B cell (primary cell): ENCODE measurements at regions not wholly inside any gene's neighbourhood (a gene's known extent, or its start where the extent isn't known, plus 50 kb on each side); places are given as distances from the start of the nearest gene placed in this dataset.

Experiments used
- EZH2 ChIP-seq: IDR thresholded peaks from 2 replicates; pipeline ENCODE4 v1.6.1; 2012; ENCODE audit warnings: borderline replicate concordance, low read depth, mild to moderate bottlenecking, moderate library complexity, low read length; ENCODE audit not compliant: insufficient read depth, poor library complexity, severe bottlenecking
- TF ChIP-seq, protein P1 (sequence below): fragments of 200-600 bp; IDR thresholded peaks from one replicate; pipeline ENCODE4 v1.8.0; 2022; ENCODE audit warnings: antibody characterized with exemption, mild to moderate bottlenecking

DNA sequence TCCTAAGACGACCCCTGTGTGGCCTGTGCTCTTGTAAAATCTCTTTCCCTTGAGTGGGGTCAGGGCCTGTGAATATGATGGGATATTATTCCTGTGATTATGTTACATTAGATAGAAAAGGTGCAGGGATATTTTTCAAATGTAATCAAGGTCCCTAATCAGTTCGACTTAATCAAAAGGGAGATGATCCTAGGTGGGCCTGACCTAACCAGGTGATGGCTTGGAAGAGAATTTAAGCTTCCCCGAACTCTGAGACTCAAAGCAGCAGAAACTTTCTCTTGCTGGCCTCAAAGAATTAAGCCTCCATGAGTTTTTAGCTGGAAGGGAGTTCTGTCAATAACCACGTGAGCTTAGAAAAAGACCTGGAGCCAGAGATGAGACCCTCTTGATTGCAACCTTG, 124.7 kb downstream of the MAF start:
- no peak for TF ChIP-seq EZH2
- TF ChIP-seq, protein P1, sequence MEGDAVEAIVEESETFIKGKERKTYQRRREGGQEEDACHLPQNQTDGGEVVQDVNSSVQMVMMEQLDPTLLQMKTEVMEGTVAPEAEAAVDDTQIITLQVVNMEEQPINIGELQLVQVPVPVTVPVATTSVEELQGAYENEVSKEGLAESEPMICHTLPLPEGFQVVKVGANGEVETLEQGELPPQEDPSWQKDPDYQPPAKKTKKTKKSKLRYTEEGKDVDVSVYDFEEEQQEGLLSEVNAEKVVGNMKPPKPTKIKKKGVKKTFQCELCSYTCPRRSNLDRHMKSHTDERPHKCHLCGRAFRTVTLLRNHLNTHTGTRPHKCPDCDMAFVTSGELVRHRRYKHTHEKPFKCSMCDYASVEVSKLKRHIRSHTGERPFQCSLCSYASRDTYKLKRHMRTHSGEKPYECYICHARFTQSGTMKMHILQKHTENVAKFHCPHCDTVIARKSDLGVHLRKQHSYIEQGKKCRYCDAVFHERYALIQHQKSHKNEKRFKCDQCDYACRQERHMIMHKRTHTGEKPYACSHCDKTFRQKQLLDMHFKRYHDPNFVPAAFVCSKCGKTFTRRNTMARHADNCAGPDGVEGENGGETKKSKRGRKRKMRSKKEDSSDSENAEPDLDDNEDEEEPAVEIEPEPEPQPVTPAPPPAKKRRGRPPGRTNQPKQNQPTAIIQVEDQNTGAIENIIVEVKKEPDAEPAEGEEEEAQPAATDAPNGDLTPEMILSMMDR: no peak
